IMR-90 (cell line): ENCODE measurements at regions not wholly inside any gene's neighbourhood (a gene's known extent, or its start where the extent isn't known, plus 50 kb on each side); places are given as distances from the start of the nearest gene placed in this dataset.

Source experiments
- CTCF ChIP-seq: conservative IDR thresholded peaks from 2 replicates; pipeline ENCODE4 v1.5.1; 2012; ENCODE audit warnings: mild to moderate bottlenecking, low read depth, low read length, improper control_type of control experiment
- POLR2A ChIP-seq: IDR thresholded peaks from 2 replicates; pipeline ENCODE4 v1.6.1; 2012; ENCODE audit warnings: mild to moderate bottlenecking, low read depth, low read length
- RFX5 ChIP-seq: IDR thresholded peaks from 2 replicates; pipeline ENCODE4 v1.8.0; 2012; ENCODE audit warnings: low read depth, mild to moderate bottlenecking, low read length, moderate library complexity

GRCh38 chr5:85741972-85742371, 875.8 kb upstream of the COX7C start:
- no peak for TF ChIP-seq CTCF
- no peak for TF ChIP-seq POLR2A
- no peak for TF ChIP-seq RFX5
